ENCODE measurements at regions not wholly inside any gene's neighbourhood (a gene's known extent, or its start where the extent isn't known, plus 50 kb on each side); places are given as distances from the start of the nearest gene placed in this dataset.
"Not testable (repeated sequence)": the region's sequence is repeated elsewhere in the genome, so short reads cannot be mapped to it uniquely, and the experiment has no call there.

- Histone ChIP-seq H3K9me3 (ENCODE audit: low read depth, low read length) (no peaks in the 10 kb centered on the region), H2AFZ (ENCODE audit: low read length) (no peak overlapping the region)
- no peak for DNase-seq (ENCODE audit: insufficient read length, low spot score, missing footprints)
These were observed 83.6 kb upstream of the SEMA3C start for GRCh38 chr7:81002421-81002820.

GRCh38 chr7:80999771-81000170, 80.9 kb upstream of the SEMA3C start:
- TF ChIP-seq CTCF (IDR thresholded peaks at IDR 0.05; ENCODE audit: extremely low read depth, low read depth, low read length) = no peak
- Histone ChIP-seq H2AFZ (ENCODE audit: low read length) (no peak overlapping the region), H3K79me2 (ENCODE audit: insufficient read depth, low read length) (no peaks in the 10 kb centered on the region), H3K4me2 (ENCODE audit: insufficient read depth, low read length) (no peak overlapping the region), H3K4me1 (ENCODE audit: insufficient read depth, low read length) (peaks cover 12% of the 10 kb centered on the region), H3K9me3 (ENCODE audit: low read depth, low read length) (no peaks in the 10 kb centered on the region), H3K36me3 (ENCODE audit: insufficient read depth, low read length) (no peaks in the 10 kb centered on the region), H4K20me1 (ENCODE audit: insufficient read depth, low read length) (no peaks in the 10 kb centered on the region), H3K27me3 (ENCODE audit: insufficient read depth, low read length) (no peaks in the 10 kb centered on the region), H3K4me3 (ENCODE audit: insufficient read depth, low read length) (no peak overlapping the region), H3K27ac (ENCODE audit: low read depth, low read length) (no peak overlapping the region)
- no peak for DNase-seq (ENCODE audit: insufficient read length, low spot score, missing footprints)

More at GRCh38 chr7:81002421-81002820, 83.6 kb upstream of the SEMA3C start:
- H3K27me3 ChIP-seq (ENCODE audit: insufficient read depth, low read length) = no peaks in the 10 kb centered on the region
- no peaks in the 10 kb centered on the region for H4K20me1 ChIP-seq (ENCODE audit: insufficient read depth, low read length)
- no peaks in the 10 kb centered on the region for H3K79me2 ChIP-seq (ENCODE audit: insufficient read depth, low read length)
- no peaks in the 10 kb centered on the region for H3K36me3 ChIP-seq (ENCODE audit: insufficient read depth, low read length)
- no peak overlapping the region for H3K4me3 ChIP-seq (ENCODE audit: insufficient read depth, low read length)
- peaks cover 12% of the 10 kb centered on the region for H3K4me1 ChIP-seq (ENCODE audit: insufficient read depth, low read length)
- no peak for TF ChIP-seq CTCF (IDR thresholded peaks at IDR 0.05; ENCODE audit: extremely low read depth, low read depth, low read length)
- H3K4me2 ChIP-seq (ENCODE audit: insufficient read depth, low read length) = no peak overlapping the region
- no peak overlapping the region for H3K27ac ChIP-seq (ENCODE audit: low read depth, low read length)

- no peak for TF ChIP-seq CTCF (IDR thresholded peaks at IDR 0.05; ENCODE audit: extremely low read depth, low read depth, low read length)
- H2AFZ ChIP-seq (ENCODE audit: low read length) = no peak overlapping the region
- H3K4me2 ChIP-seq (ENCODE audit: insufficient read depth, low read length) = no peak overlapping the region
- no peak overlapping the region for H3K4me3 ChIP-seq (ENCODE audit: insufficient read depth, low read length)
- no peak overlapping the region for H3K27ac ChIP-seq (ENCODE audit: low read depth, low read length)
- H3K4me1 ChIP-seq (ENCODE audit: insufficient read depth, low read length) = peaks cover 5% of the 10 kb centered on the region
- peak; percentile 53 for DNase-seq (ENCODE audit: insufficient read length, low spot score, missing footprints)
- H3K9me3 ChIP-seq (ENCODE audit: low read depth, low read length) = no peaks in the 10 kb centered on the region
- H3K27me3 ChIP-seq (ENCODE audit: insufficient read depth, low read length) = no peaks in the 10 kb centered on the region
- H3K79me2 ChIP-seq (ENCODE audit: insufficient read depth, low read length) = no peaks in the 10 kb centered on the region
- H4K20me1 ChIP-seq (ENCODE audit: insufficient read depth, low read length) = no peaks in the 10 kb centered on the region
- H3K36me3 ChIP-seq (ENCODE audit: insufficient read depth, low read length) = no peaks in the 10 kb centered on the region
These were observed 80.2 kb upstream of the SEMA3C start for GRCh38 chr7:80999100-80999499.

- Histone ChIP-seq H3K4me2 (ENCODE audit: insufficient read depth, low read length) (no peak overlapping the region), H3K4me3 (ENCODE audit: insufficient read depth, low read length) (no peak overlapping the region), H2AFZ (ENCODE audit: low read length) (no peak overlapping the region), H3K36me3 (ENCODE audit: insufficient read depth, low read length) (no peaks in the 10 kb centered on the region), H3K27me3 (ENCODE audit: insufficient read depth, low read length) (no peaks in the 10 kb centered on the region), H3K27ac (ENCODE audit: low read depth, low read length) (no peak overlapping the region), H4K20me1 (ENCODE audit: insufficient read depth, low read length) (no peaks in the 10 kb centered on the region), H3K4me1 (ENCODE audit: insufficient read depth, low read length) (no peaks in the 10 kb centered on the region), H3K79me2 (ENCODE audit: insufficient read depth, low read length) (no peaks in the 10 kb centered on the region), H3K9me3 (ENCODE audit: low read depth, low read length) (no peaks in the 10 kb centered on the region)
- DNase-seq (ENCODE audit: insufficient read length, low spot score, missing footprints) = no peak
- TF ChIP-seq CTCF (IDR thresholded peaks at IDR 0.05; ENCODE audit: extremely low read depth, low read depth, low read length) = no peak
These were observed 79.0 kb upstream of the SEMA3C start for GRCh38 chr7:80997841-80998240.

GRCh38 chr7:80996236-80996635, 77.4 kb upstream of the SEMA3C start:
- H3K4me3 ChIP-seq (ENCODE audit: insufficient read depth, low read length); H3K79me2 ChIP-seq (ENCODE audit: insufficient read depth, low read length); H3K27me3 ChIP-seq (ENCODE audit: insufficient read depth, low read length); H3K4me1 ChIP-seq (ENCODE audit: insufficient read depth, low read length); H3K9me3 ChIP-seq (ENCODE audit: low read depth, low read length); H3K4me2 ChIP-seq (ENCODE audit: insufficient read depth, low read length); H4K20me1 ChIP-seq (ENCODE audit: insufficient read depth, low read length); DNase-seq (ENCODE audit: insufficient read length, low spot score, missing footprints); H3K36me3 ChIP-seq (ENCODE audit: insufficient read depth, low read length); H3K27ac ChIP-seq (ENCODE audit: low read depth, low read length); H2AFZ ChIP-seq (ENCODE audit: low read length): not testable (repeated sequence)
